ENCODE measurements at regions not wholly inside any gene's neighbourhood (a gene's known extent, or its start where the extent isn't known, plus 50 kb on each side); places are given as distances from the start of the nearest gene placed in this dataset.
"Not testable (repeated sequence)": the region's sequence is repeated elsewhere in the genome, so short reads cannot be mapped to it uniquely, and the experiment has no call there.

GRCh38 chr20:12925863-12926793 lies 82.6 kb upstream of the SPTLC3 start:
- DNase-seq: no peak

GRCh38 chr20:12927489-12927888 lies 81.3 kb upstream of the SPTLC3 start:
- no peak for DNase-seq

GRCh38 chr20:12928358-12928754 lies 80.4 kb upstream of the SPTLC3 start:
- no peak for DNase-seq

- no peak for DNase-seq
Measured at GRCh38 chr20:12928755-12929401, 79.9 kb upstream of the SPTLC3 start.

GRCh38 chr20:12936020-12936419 lies 72.8 kb upstream of the SPTLC3 start:
- no peak for DNase-seq

- DNase-seq: no peak
Measured at GRCh38 chr20:12936524-12936923, 72.2 kb upstream of the SPTLC3 start.

GRCh38 chr20:12941025-12941424 lies 67.7 kb upstream of the SPTLC3 start:
- no peak for DNase-seq

GRCh38 chr20:12942123-12942522 lies 66.6 kb upstream of the SPTLC3 start:
- DNase-seq: no peak

- DNase-seq: no peak
Measured at GRCh38 chr20:12946789-12947188, 62.0 kb upstream of the SPTLC3 start.

- DNase-seq: no peak
Measured at GRCh38 chr20:12947691-12948090, 61.1 kb upstream of the SPTLC3 start.

GRCh38 chr20:12949429-12949980 lies 59.3 kb upstream of the SPTLC3 start:
- no peak for DNase-seq

- not testable (repeated sequence) for DNase-seq
Measured at GRCh38 chr20:12954254-12954653, 54.5 kb upstream of the SPTLC3 start.

- no peak for DNase-seq
Measured at GRCh38 chr20:12955611-12956010, 53.2 kb upstream of the SPTLC3 start.

- no peak for DNase-seq
Measured at GRCh38 chr20:12956303-12956702, 52.5 kb upstream of the SPTLC3 start.

GRCh38 chr20:12957968-12958367 lies 50.8 kb upstream of the SPTLC3 start:
- DNase-seq: no peak

Measured in NCI-H524 treated with DMSO at 0.1 percent for 48 hours (cell line).